GM18508 (cell line): ENCODE measurements at regions not wholly inside any gene's neighbourhood (a gene's known extent, or its start where the extent isn't known, plus 50 kb on each side); places are given as distances from the start of the nearest gene placed in this dataset.
"Not testable (repeated sequence)": the region's sequence is repeated elsewhere in the genome, so short reads cannot be mapped to it uniquely, and the experiment has no call there.

Experiments used
- ATAC-seq: cut with Tn5 transposase; IDR thresholded peaks from one replicate; pipeline ENCODE4 v1.9.1; 2021; ENCODE audit warnings: moderate number of reproducible peaks; ENCODE audit not compliant: insufficient read depth, unreplicated experiment

DNA sequence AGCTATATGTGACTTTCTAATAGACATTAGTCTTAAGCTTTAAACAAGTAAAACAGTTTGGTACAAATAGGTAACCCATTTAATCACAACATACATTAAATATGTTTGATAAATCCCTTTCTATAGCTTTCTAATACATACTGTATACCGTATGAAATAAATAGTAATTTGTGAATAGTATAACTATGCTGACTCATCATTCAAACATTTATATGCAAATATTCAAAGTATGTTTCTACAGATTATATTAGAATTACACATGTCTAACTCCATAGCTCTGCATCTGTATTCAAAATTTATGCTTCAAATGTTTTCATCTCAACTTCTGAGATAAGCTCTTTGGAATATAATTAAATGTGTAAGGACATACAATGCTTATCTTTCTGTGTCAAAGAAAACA lies 142.7 kb upstream of the ZNF804A start:
- ATAC-seq, result no peak

DNA sequence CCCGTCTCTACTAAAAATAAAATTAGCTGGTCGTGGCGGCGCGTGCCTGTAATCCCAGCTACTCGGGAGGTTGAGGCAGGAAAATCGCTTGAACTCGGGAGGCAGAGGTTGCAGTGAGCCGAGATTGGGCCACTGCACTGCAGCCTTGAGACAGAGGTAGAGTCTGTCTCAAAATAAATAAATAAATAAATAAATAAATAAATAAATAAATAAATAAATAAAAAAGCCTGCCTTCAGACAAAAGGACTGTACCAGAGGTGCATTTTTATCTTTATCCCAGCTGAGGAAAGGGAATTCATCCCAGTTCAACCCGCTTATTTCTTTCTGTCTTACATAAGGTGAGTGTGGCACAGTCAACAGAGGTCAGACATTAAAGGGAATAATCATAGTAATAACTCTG lies 141.6 kb upstream of the ZNF804A start:
- ATAC-seq, result not testable (repeated sequence)

DNA sequence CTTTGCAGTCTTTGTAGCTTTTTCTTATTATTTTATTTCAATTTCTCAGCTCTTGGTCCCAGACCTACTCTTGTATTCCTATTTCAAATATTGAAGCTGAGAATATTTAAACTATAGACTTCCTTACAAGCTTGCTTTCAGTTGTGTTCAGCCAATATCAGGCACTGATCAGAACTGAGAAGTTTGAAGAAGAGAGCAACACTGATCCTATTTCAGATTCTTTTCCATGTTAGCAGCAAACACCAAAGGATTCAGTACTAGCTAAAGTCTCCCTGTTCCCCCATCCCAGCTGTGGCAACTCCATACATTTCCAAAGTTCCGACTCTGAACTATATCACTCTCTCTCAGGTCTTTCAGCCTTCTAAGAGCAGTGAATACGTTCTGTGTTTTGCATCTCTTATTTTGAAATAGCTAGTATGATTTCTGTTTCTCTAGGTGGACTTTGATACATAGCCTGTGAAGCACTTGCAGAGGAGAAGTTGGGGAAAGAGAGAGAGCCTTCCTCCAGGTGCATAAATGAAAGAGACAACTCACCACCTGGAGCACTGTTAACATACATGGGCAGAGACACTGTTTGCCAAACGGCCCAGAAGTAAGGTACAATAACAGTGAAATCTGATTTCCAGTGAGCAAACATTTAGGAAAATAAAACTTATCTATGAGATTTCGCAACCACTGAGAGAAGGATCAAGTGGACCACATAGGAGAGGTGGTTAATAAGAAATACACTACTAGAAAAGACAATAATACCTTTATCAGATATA lies 135.0 kb upstream of the ZNF804A start:
- ATAC-seq, result no peak

DNA sequence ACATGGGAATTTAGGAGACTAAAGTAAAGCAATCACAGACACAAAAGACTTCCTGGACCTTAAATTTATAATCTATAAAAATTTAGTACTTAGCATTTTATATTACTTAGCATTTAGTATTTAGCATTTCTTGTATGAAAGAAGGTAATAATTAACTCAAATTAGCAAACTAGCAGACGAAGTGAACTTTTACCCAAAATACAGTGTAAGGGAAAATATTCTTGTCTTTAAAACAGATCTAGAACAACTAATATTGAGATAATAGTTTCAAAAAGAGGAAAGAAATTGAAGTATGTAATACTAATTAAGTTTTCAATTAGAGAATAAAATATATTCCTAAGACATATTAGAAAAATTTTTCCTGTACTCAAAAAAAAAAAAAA lies 134.5 kb upstream of the ZNF804A start:
- no peak for ATAC-seq

DNA sequence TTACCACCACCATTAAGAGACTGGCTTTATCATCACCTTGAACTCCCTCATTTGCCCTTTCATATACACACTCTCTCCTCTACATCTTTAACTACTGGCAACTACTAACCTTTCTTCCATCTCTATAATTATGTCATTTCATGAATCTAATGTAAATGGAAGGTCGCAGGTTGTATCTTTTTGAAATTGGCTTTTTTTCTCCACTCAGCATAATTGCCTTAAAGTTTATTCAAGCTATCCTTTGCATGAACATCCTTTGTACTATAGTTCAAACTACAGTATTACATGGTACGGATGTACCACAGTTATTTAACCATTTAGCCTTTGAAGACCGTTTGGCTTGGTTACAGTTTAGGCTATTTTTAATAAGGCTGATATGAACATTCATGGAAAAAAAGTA lies 129.5 kb upstream of the ZNF804A start:
- no peak for ATAC-seq

GRCh38 chr2:184472481-184472880 lies 125.8 kb upstream of the ZNF804A start:
- ATAC-seq, result no peak

DNA sequence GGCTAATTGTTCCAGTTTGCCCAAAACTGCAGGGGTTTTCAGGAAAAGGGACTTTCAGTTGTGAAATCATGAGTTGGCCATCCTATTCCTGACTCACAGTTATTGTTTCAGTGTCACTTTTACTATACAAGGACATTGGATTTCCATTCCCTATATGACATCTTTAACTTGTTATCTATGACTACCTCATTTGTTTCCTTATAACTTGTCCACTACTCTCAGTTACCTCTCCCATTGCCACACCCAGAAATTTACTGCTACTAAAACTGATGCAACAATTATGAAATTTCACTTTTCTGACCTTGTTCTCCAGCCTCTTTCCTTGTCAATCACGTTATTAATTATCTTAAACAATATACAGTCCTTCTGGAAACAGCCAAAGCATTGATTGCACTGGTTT lies 116.5 kb upstream of the ZNF804A start:
- ATAC-seq, result no peak

GRCh38 chr2:184498936-184499335 lies 99.4 kb upstream of the ZNF804A start:
- ATAC-seq, result no peak

DNA sequence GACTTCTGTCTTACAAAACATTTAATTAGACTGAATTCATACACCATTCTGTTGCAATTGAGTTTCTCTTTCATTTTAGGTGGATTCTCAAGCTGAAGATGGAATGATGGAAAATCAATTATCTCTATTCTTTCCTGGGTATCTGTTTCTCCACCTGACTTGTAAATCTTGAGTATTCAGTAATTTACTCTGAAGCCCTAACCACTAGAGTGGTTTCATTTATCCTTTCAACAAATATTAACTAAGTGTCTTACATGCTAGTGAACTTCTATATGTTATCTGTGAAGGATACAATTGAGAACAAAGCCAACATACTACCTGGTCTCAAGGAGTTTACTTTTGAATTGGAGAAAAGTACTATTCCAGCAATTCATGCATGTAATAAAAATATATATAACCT lies 94.1 kb upstream of the ZNF804A start:
- ATAC-seq, result no peak

DNA sequence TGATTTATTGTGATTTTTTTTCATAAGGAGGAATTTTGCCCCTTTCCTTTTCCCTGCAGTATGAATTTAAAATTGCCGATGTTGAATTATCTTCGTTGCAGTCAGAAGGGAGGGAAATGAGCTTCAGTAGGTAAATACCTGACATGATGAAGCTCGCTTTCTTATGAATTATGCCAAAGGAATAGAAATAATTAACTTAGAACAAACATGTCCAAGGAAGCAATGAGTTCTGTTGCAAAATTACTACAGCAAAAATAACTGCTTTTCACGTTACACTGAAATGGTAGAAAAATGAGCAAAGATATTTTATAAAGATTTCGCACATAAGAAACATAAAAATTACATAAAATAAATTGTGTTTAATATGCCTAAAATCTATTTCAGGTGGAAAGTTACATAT lies 91.1 kb upstream of the ZNF804A start:
- no peak for ATAC-seq

- no peak for ATAC-seq
These were observed 80.9 kb upstream of the ZNF804A start for GRCh38 chr2:184517402-184517801.

DNA sequence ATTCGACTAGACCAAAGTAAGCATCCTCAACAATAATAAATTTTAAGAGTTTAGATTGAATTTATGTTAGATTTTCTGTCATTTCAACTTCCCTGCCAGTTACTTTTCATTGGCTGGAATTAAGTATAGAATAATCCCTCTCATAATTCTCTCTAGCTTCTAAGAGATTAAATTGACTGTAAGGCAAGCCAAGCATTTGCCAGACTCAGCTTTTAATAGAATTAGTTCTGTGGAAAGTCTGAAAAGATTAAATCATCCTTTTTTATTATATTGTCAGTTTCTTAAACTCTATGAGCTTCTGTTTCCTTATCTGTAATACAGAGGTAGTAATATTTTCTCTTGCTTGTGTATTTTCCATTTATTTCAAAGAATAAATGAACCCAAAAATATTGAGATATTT lies 77.9 kb upstream of the ZNF804A start:
- ATAC-seq, result no peak

DNA sequence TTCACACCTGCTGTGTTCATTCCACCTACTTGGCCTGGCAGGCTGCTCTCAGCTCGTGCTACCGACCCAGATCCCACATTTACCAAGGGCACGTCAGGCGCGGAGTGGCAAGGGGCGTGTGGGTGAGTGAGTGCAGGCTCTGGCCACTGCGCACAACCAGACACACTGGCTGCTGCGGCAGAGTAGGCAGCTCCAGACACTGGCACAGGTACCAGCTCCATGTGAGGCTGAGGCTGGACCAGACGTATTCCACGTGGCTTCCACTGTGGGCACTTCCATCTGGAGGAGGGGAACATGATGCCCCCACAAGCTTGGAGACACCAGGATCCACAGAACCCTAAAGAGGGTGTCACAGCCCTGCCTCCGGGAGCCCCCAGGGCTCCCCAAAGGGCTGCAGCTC lies 74.6 kb upstream of the ZNF804A start:
- ATAC-seq, result no peak

DNA sequence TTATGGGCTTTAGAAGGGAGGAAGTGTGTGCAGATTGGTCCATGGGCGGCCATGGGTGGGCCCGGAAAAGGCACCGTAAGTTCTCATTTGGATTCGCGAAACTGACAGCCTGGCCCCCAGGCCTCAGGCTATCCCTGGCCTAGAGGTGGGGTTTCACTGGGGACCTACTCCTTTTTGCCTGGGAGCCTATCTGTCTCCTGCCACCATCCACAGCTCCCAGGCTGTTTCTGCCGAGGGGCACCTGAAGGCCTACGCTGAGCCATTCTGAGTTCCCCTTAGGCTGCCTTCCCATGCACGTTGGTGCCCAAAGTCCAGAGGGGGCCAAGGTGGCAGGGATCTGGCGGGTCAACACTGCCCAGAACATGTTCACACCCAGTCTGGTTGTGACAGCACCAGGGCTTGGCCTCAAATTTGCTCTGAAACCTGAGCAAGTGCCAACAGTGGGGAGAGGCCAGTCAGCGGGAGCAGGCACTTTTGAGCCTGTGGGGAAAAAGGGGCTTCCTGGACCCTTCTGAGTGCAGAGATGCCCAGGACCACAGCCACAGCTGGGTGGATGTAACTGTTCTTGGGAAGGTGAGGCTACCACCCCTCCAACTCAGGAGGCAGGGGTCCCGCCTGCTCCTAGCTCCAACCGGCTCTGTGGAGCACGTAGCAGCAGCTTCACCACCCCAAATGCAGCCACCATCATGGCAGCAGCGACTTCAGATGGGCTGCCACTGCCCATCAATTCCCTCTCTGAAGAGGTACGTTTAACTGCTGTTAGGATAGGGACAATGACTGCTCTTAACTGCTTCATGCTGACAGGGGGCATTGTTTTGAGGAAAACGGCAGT lies 73.6 kb upstream of the ZNF804A start:
- ATAC-seq, result no peak

DNA sequence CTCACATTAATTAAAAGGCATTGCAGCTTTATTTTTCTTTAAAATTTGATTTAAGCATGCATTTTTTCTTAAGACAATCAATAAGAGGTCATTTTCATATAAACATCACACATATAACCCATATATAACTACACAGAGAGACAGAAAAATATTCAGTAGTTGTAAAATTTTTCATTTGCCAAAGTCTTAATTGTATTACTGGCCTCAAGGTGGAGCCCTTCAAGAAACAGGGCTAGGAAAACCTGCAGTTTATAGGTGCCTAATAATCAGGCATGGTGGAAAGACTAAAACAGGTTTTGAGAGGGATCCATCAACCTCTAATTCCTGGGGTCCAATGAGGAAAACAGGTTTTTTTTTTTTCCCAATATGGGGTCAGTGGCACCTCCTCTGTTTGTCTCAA lies 71.3 kb upstream of the ZNF804A start:
- ATAC-seq, result no peak

DNA sequence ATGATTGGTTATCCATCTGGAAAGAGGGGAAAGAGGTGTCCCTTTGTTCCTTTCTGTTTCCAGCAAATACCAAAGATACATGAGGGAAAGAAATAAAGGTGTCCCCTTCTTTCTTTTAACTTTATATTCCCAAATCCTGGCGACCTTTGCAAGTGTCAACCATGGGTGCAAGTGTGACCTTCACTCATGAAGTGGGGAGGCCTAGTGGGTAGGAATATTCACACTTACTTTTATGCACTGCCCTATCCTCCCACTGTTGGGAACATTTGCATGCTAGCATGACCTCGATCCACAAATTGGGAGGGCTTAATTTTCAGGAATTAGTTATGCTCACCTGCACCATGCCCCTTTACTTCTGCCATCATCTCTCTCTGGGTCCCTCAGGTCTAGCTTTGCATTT lies 70.2 kb upstream of the ZNF804A start:
- no peak for ATAC-seq

- no peak for ATAC-seq
These were observed 68.1 kb upstream of the ZNF804A start for GRCh38 chr2:184530239-184530638.

GRCh38 chr2:184530959-184531358 lies 67.4 kb upstream of the ZNF804A start:
- ATAC-seq, result no peak

- ATAC-seq, result no peak
These were observed 65.8 kb upstream of the ZNF804A start for GRCh38 chr2:184532551-184532950.

GRCh38 chr2:184534986-184535385 lies 63.3 kb upstream of the ZNF804A start:
- ATAC-seq, result no peak

- no peak for ATAC-seq
These were observed 58.0 kb upstream of the ZNF804A start for GRCh38 chr2:184540246-184540789.

DNA sequence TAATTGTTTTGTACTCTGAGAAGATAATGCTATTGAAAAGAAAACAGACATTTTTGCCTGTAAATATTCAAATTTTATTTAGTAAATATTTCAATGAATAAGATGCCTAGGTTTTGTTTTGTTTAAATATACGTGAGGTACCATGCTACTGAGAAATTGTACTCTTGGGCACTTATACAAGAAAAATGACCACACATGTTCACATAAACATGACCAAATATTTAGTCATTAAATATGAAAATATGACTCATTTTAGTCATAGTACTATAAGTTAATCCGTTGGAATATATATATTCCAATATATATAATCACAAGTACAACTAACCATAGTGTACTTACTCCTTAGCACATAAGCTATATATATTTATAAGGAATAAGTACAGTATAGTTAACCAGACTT lies 56.7 kb upstream of the ZNF804A start:
- ATAC-seq, result no peak
